Sigmoid colon (tissue), 4 donors: ENCODE measurements at regions not wholly inside any gene's neighbourhood (a gene's known extent, or its start where the extent isn't known, plus 50 kb on each side); places are given as distances from the start of the nearest gene placed in this dataset.

ENCODE experiments used
- CTCF ChIP-seq, 4 experiments: fragments of 450-650 bp in 3 of 4; fragments of 200-600 bp in 1 of 4; IDR thresholded peaks; one replicate each; pipeline ENCODE4 v1.5.1; 2016 to 2019; ENCODE audit warnings: antibody characterized with exemption in 4 of 4, mild to moderate bottlenecking in 3 of 4, moderate library complexity in 2 of 4
- EP300 ChIP-seq, 4 donors: sonication (generic); formaldehyde crosslinking; IDR thresholded peaks; one replicate each; pipeline ENCODE4 v1.6.1; 2017; ENCODE audit warnings: antibody characterized with exemption in 4 of 4
- POLR2A ChIP-seq, 2 donors: fragments of 450-650 bp; IDR thresholded peaks; one replicate each; pipeline ENCODE4 v1.6.1; 2016; ENCODE audit warnings: antibody characterized with exemption in 2 of 2, mild to moderate bottlenecking in 2 of 2, moderate library complexity in 2 of 2

GRCh38 chr21:21860888-21861287 lies 862.7 kb downstream of the NCAM2 start:
- TF ChIP-seq CTCF (IDR thresholded peaks at IDR 0.05) = no peak
- TF ChIP-seq POLR2A (IDR thresholded peaks at IDR 0.05) = no peak
- TF ChIP-seq EP300 (IDR thresholded peaks at IDR 0.05) = no peak
